Kidney capillary endothelial cell (primary cell): ENCODE measurements at regions not wholly inside any gene's neighbourhood (a gene's known extent, or its start where the extent isn't known, plus 50 kb on each side); places are given as distances from the start of the nearest gene placed in this dataset.

ENCODE experiments used
- DNase-seq: peaks from one replicate; pipeline ENCODE4 v3.0.0-alpha.2; 2018; ENCODE audit warnings: low spot score

GRCh38 chr16:86865851-86866662 lies 287.7 kb downstream of the FOXL1 start:
- no peak for DNase-seq

GRCh38 chr16:86866986-86867722 lies 288.8 kb downstream of the FOXL1 start:
- DNase-seq, result no peak

GRCh38 chr16:86868070-86868469 lies 289.7 kb downstream of the FOXL1 start:
- no peak for DNase-seq

- no peak for DNase-seq
Observed at GRCh38 chr16:86868786-86869185, 290.4 kb downstream of the FOXL1 start.

- DNase-seq, result no peak
Observed at GRCh38 chr16:86869288-86870022, 291.1 kb downstream of the FOXL1 start.

GRCh38 chr16:86870380-86870779 lies 292.0 kb downstream of the FOXL1 start:
- DNase-seq, result no peak

GRCh38 chr16:86872131-86872530 lies 293.8 kb downstream of the FOXL1 start:
- DNase-seq, result no peak

GRCh38 chr16:86872833-86873232 lies 294.5 kb downstream of the FOXL1 start:
- DNase-seq, result no peak

GRCh38 chr16:86874141-86874540 lies 295.8 kb downstream of the FOXL1 start:
- peak; percentile 37 for DNase-seq

GRCh38 chr16:86876499-86876898 lies 298.1 kb downstream of the FOXL1 start:
- DNase-seq, result no peak

- no peak for DNase-seq
Observed at GRCh38 chr16:86877108-86877507, 298.8 kb downstream of the FOXL1 start.

GRCh38 chr16:86877835-86878234 lies 299.5 kb downstream of the FOXL1 start:
- DNase-seq, result no peak

- no peak for DNase-seq
Observed at GRCh38 chr16:86878236-86879080, 300.1 kb downstream of the FOXL1 start.

- no peak for DNase-seq
Observed at GRCh38 chr16:86879268-86879667, 300.9 kb downstream of the FOXL1 start.

GRCh38 chr16:86880316-86881117 lies 302.2 kb downstream of the FOXL1 start:
- DNase-seq, result no peak

GRCh38 chr16:86881118-86881510 lies 302.8 kb downstream of the FOXL1 start:
- DNase-seq, result no peak

GRCh38 chr16:86881861-86882273 lies 303.5 kb downstream of the FOXL1 start:
- no peak for DNase-seq

- no peak for DNase-seq
Observed at GRCh38 chr16:86882586-86883280, 304.4 kb downstream of the FOXL1 start.

GRCh38 chr16:86883583-86884389 lies 305.4 kb downstream of the FOXL1 start:
- no peak for DNase-seq

GRCh38 chr16:86884390-86884650 lies 306.0 kb downstream of the FOXL1 start:
- DNase-seq, result no peak
